Liver (tissue), 8 donors: ENCODE measurements at regions not wholly inside any gene's neighbourhood (a gene's known extent, or its start where the extent isn't known, plus 50 kb on each side); places are given as distances from the start of the nearest gene placed in this dataset.
A peak's percentile ranks its signal among the peaks of the same experiment; 100 is the strongest.

Experiments used
- DNase-seq: peaks from one replicate; pipeline ENCODE4 v3.0.0-alpha.2; 2017; ENCODE audit warnings: low spot score
- H3K27ac ChIP-seq, 2 donors: one replicate each; pipeline ENCODE4 v1.7.0; 2013; ENCODE audit warnings: inconsistent platforms in 2 of 2, low read length in 2 of 2, control low read depth in 1 of 2, low read depth in 1 of 2, mild to moderate bottlenecking in 1 of 2
- H3K27me3 ChIP-seq, 4 donors: one replicate each; pipeline versions ENCODE4 v1.6.1 to v1.7.0; 2013; ENCODE audit warnings: low read length in 3 of 4, inconsistent platforms in 1 of 4, mild to moderate bottlenecking in 1 of 4, moderate library complexity in 1 of 4; ENCODE audit not compliant: control insufficient read depth in 4 of 4, insufficient read depth in 4 of 4
- H3K36me3 ChIP-seq, 4 donors: one replicate each; pipeline versions ENCODE4 v1.6.1 to v1.7.0; 2013; ENCODE audit warnings: low read length in 3 of 4, mild to moderate bottlenecking in 3 of 4, low read depth in 1 of 4, moderate library complexity in 1 of 4; ENCODE audit not compliant: control insufficient read depth in 4 of 4, insufficient read depth in 3 of 4
- H3K4me1 ChIP-seq, 4 donors: one replicate each; pipeline versions ENCODE4 v1.6.1 to v1.7.0; 2013; ENCODE audit warnings: low read length in 3 of 4, mild to moderate bottlenecking in 3 of 4, moderate library complexity in 1 of 4; ENCODE audit not compliant: control insufficient read depth in 4 of 4, insufficient read depth in 4 of 4
- H3K4me3 ChIP-seq, 3 donors: one replicate each; pipeline versions ENCODE4 v1.6.1 to v1.7.0; 2013; ENCODE audit warnings: low read length in 3 of 3, control low read depth in 1 of 3, low read depth in 1 of 3, mild to moderate bottlenecking in 1 of 3
- H3K9ac ChIP-seq, 2 donors: one replicate each; pipeline ENCODE4 v1.7.0; 2013; ENCODE audit warnings: low read length in 2 of 2, mild to moderate bottlenecking in 2 of 2, moderate library complexity in 2 of 2, control low read depth in 1 of 2, low read depth in 1 of 2
- H3K9me3 ChIP-seq, 4 donors: one replicate each; pipeline versions ENCODE4 v1.6.1 to v1.7.0; 2013; ENCODE audit warnings: low read length in 3 of 4; ENCODE audit not compliant: control insufficient read depth in 4 of 4
- EGR1 ChIP-seq, 2 donors: IDR thresholded peaks; 2 replicates each; pipeline ENCODE4 v1.6.1; 2016 to 2018; ENCODE audit warnings: antibody characterized with exemption in 2 of 2, low read depth in 2 of 2
- FOXA1 ChIP-seq: IDR thresholded peaks from 2 replicates; pipeline ENCODE4 v1.6.1; 2016; ENCODE audit warnings: antibody characterized with exemption
- FOXA2 ChIP-seq: IDR thresholded peaks from 2 replicates; pipeline ENCODE4 v1.6.1; 2016; ENCODE audit warnings: antibody characterized with exemption
- GABPA ChIP-seq, 2 donors: IDR thresholded peaks in 1 of 2; conservative IDR thresholded peaks in 1 of 2; 2 replicates each; pipeline ENCODE4 v1.6.1; 2016; ENCODE audit warnings: antibody characterized with exemption in 2 of 2, mild to moderate bottlenecking in 1 of 2, moderate library complexity in 1 of 2
- HNF4A ChIP-seq, 2 donors: conservative IDR thresholded peaks; 2 replicates each; pipeline ENCODE4 v1.6.1; 2016; ENCODE audit warnings: antibody characterized with exemption in 2 of 2, mild to moderate bottlenecking in 2 of 2
- HNF4G ChIP-seq: IDR thresholded peaks from 2 replicates; pipeline ENCODE4 v1.6.1; 2016; ENCODE audit warnings: antibody characterized with exemption
- JUND ChIP-seq, 2 donors: IDR thresholded peaks; 2 replicates each; pipeline ENCODE4 v1.6.1; 2016; ENCODE audit warnings: antibody characterized with exemption in 2 of 2
- NR2F2 ChIP-seq: IDR thresholded peaks from 2 replicates; pipeline ENCODE4 v1.6.1; 2016; ENCODE audit warnings: antibody characterized with exemption
- RAD21 ChIP-seq, 2 donors: IDR thresholded peaks; 2 replicates each; pipeline ENCODE4 v1.6.1; 2016; ENCODE audit warnings: antibody characterized with exemption in 2 of 2, mild to moderate bottlenecking in 2 of 2
- RXRA ChIP-seq, 2 donors: IDR thresholded peaks; 2 replicates each; pipeline ENCODE4 v1.6.1; 2017 to 2018; ENCODE audit warnings: antibody characterized with exemption in 2 of 2, mild to moderate bottlenecking in 1 of 2
- SP1 ChIP-seq: IDR thresholded peaks from 2 replicates; pipeline ENCODE4 v1.6.1; 2018; ENCODE audit warnings: antibody characterized with exemption, mild to moderate bottlenecking
- TAF1 ChIP-seq: conservative IDR thresholded peaks from 2 replicates; pipeline ENCODE4 v1.6.1; 2016; ENCODE audit warnings: antibody characterized with exemption, mild to moderate bottlenecking
- YY1 ChIP-seq: IDR thresholded peaks from 2 replicates; pipeline ENCODE4 v1.6.1; 2016; ENCODE audit warnings: antibody characterized with exemption, mild to moderate bottlenecking
- WGBS: extraction: QIAGEN DNeasy Blood & Tissue Kit; methylation state at CpG from one replicate; pipeline ENCODE4 v1.1.7; 2013; 5-methylcytosine and 5-hydroxymethylcytosine counted together
- TF ChIP-seq, protein P1 (sequence below): IDR thresholded peaks from 2 replicates; pipeline ENCODE4 v1.6.1; 2016; ENCODE audit warnings: antibody characterized with exemption
- TF ChIP-seq, protein P2 (sequence below): IDR thresholded peaks from 2 replicates; pipeline ENCODE4 v1.6.1; 2016; ENCODE audit warnings: antibody characterized with exemption, mild to moderate bottlenecking
- TF ChIP-seq, protein P3 (sequence below): IDR thresholded peaks from 2 replicates; pipeline ENCODE4 v1.6.1; 2016; ENCODE audit warnings: antibody characterized with exemption
- TF ChIP-seq, protein P4 (sequence below): fragments of 150-350 bp; IDR thresholded peaks from 2 replicates; pipeline ENCODE4 v1.5.1; 2017; ENCODE audit warnings: improper control_type of control experiment, low read depth, low read length; ENCODE audit not compliant: missing input control
- TF ChIP-seq, protein P5 (sequence below): IDR thresholded peaks from 2 replicates; pipeline ENCODE4 v1.6.1; 2016; ENCODE audit warnings: antibody characterized with exemption
- donor health status: healthy.
- donor health status: healthy.
- donor health status: healthy.
- donor health status: healthy.
- donor health status: healthy.

DNA sequence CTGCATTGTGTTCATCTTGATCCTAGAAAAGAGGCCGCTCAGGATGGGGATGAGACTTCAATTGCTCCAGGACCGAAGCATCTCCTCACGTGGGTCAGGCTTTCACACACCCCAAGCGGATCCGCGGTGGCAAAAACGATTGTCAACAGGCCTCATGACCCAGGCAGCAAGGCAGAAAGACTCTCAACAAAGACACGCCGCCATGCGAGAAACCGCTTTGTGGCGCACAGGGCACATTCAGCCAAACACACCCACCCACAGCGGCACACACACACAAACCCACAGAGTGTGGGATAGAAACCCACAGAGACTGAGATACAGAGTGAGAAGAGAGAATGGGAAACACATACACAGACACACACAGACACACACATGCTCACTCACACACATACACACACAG, 483.4 kb downstream of the SPATA31A7 start:
- TF ChIP-seq GABPA (IDR thresholded peaks at IDR 0.05 in 1 of 2, conservative IDR thresholded peaks at IDR 0.05 in 1 of 2) (no peak), EGR1 (IDR thresholded peaks at IDR 0.05; ENCODE audit: low read depth in 2 of 2) (no peak), HNF4A (conservative IDR thresholded peaks at IDR 0.05) (no peak), YY1 (no peak), SP1 (no peak), FOXA2 (no peak), FOXA1 (no peak), HNF4G (no peak), JUND (IDR thresholded peaks at IDR 0.05) (no peak), RAD21 (IDR thresholded peaks at IDR 0.05) (no peak), NR2F2 (no peak), RXRA (IDR thresholded peaks at IDR 0.05) (no peak), TAF1 (no peak)
- TF ChIP-seq, protein P1, sequence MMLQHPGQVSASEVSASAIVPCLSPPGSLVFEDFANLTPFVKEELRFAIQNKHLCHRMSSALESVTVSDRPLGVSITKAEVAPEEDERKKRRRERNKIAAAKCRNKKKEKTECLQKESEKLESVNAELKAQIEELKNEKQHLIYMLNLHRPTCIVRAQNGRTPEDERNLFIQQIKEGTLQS = no peak
- TF ChIP-seq, protein P2, sequence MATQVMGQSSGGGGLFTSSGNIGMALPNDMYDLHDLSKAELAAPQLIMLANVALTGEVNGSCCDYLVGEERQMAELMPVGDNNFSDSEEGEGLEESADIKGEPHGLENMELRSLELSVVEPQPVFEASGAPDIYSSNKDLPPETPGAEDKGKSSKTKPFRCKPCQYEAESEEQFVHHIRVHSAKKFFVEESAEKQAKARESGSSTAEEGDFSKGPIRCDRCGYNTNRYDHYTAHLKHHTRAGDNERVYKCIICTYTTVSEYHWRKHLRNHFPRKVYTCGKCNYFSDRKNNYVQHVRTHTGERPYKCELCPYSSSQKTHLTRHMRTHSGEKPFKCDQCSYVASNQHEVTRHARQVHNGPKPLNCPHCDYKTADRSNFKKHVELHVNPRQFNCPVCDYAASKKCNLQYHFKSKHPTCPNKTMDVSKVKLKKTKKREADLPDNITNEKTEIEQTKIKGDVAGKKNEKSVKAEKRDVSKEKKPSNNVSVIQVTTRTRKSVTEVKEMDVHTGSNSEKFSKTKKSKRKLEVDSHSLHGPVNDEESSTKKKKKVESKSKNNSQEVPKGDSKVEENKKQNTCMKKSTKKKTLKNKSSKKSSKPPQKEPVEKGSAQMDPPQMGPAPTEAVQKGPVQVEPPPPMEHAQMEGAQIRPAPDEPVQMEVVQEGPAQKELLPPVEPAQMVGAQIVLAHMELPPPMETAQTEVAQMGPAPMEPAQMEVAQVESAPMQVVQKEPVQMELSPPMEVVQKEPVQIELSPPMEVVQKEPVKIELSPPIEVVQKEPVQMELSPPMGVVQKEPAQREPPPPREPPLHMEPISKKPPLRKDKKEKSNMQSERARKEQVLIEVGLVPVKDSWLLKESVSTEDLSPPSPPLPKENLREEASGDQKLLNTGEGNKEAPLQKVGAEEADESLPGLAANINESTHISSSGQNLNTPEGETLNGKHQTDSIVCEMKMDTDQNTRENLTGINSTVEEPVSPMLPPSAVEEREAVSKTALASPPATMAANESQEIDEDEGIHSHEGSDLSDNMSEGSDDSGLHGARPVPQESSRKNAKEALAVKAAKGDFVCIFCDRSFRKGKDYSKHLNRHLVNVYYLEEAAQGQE = no peak
- TF ChIP-seq, protein P3, sequence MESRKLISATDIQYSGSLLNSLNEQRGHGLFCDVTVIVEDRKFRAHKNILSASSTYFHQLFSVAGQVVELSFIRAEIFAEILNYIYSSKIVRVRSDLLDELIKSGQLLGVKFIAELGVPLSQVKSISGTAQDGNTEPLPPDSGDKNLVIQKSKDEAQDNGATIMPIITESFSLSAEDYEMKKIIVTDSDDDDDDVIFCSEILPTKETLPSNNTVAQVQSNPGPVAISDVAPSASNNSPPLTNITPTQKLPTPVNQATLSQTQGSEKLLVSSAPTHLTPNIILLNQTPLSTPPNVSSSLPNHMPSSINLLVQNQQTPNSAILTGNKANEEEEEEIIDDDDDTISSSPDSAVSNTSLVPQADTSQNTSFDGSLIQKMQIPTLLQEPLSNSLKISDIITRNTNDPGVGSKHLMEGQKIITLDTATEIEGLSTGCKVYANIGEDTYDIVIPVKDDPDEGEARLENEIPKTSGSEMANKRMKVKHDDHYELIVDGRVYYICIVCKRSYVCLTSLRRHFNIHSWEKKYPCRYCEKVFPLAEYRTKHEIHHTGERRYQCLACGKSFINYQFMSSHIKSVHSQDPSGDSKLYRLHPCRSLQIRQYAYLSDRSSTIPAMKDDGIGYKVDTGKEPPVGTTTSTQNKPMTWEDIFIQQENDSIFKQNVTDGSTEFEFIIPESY = no peak
- TF ChIP-seq, protein P4, sequence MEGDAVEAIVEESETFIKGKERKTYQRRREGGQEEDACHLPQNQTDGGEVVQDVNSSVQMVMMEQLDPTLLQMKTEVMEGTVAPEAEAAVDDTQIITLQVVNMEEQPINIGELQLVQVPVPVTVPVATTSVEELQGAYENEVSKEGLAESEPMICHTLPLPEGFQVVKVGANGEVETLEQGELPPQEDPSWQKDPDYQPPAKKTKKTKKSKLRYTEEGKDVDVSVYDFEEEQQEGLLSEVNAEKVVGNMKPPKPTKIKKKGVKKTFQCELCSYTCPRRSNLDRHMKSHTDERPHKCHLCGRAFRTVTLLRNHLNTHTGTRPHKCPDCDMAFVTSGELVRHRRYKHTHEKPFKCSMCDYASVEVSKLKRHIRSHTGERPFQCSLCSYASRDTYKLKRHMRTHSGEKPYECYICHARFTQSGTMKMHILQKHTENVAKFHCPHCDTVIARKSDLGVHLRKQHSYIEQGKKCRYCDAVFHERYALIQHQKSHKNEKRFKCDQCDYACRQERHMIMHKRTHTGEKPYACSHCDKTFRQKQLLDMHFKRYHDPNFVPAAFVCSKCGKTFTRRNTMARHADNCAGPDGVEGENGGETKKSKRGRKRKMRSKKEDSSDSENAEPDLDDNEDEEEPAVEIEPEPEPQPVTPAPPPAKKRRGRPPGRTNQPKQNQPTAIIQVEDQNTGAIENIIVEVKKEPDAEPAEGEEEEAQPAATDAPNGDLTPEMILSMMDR = no peak
- TF ChIP-seq, protein P5, sequence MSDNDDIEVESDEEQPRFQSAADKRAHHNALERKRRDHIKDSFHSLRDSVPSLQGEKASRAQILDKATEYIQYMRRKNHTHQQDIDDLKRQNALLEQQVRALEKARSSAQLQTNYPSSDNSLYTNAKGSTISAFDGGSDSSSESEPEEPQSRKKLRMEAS = no peak
- Histone ChIP-seq H3K9ac (no peak overlapping the region), H3K27me3 (no peaks in the 10 kb centered on the region), H3K36me3 (no peaks in the 10 kb centered on the region), H3K27ac (no peak overlapping the region), H3K9me3 (peaks cover 0 to 8% (median 2%) of the 10 kb centered on the region in 4 donors), H3K4me1 (no peaks in the 10 kb centered on the region), H3K4me3 (no peak overlapping the region)
- WGBS = 71% methylated on average over 13 of the region's 13 CpGs
- peak; percentile 16 for DNase-seq
